T-cell (primary cell): ENCODE measurements at regions not wholly inside any gene's neighbourhood (a gene's known extent, or its start where the extent isn't known, plus 50 kb on each side); places are given as distances from the start of the nearest gene placed in this dataset.
"Not testable (repeated sequence)": the region's sequence is repeated elsewhere in the genome, so short reads cannot be mapped to it uniquely, and the experiment has no call there.

Experiments used
- ATAC-seq, 4 experiments: fragments of 200-7000 bp in 3 of 4; fragments of 150-1000 bp in 1 of 4; cut with Tn5 transposase; replicated peaks in 1 of 4; 1 replicate in 3 of 4; 2 replicates in 1 of 4; pipeline ENCODE4 v1.10.0; 2021; ENCODE audit warnings: moderate library complexity in 3 of 4, mild to moderate bottlenecking in 2 of 4, moderate number of reproducible peaks in 1 of 4
- CTCF ChIA-PET, 2 donors: fragments of 300-600 bp; sonication (Branson Sonifier 250); formaldehyde crosslinking; loops; one replicate each; lab custom pipeline; 2022; ENCODE audit warnings: antibody characterized with exemption in 2 of 2; lab: Charles Lee
- POLR2A ChIA-PET, 2 donors: fragments of 300-600 bp; sonication (Branson Sonifier 250); formaldehyde crosslinking; loops; one replicate each; lab custom pipeline; 2022; ENCODE audit warnings: antibody characterized with exemption in 2 of 2; lab: Charles Lee
- DNase-seq, 35 experiments: peaks; one replicate each; pipeline versions ENCODE4 v3.0.0 to v3.0.0-alpha.2; 2013 to 2023
- H3K27ac ChIP-seq: one replicate; pipeline ENCODE4 v1.5.1; 2013; ENCODE audit warnings: low read length
- H3K27me3 ChIP-seq, 2 experiments: replicated peaks in 1 of 2; 1 replicate in 1 of 2; 2 replicates in 1 of 2; pipeline versions ENCODE4 v1.6.1 to v1.7.0; 2013; ENCODE audit warnings: low read length in 1 of 2, mixed read lengths in 1 of 2; ENCODE audit not compliant: control insufficient read depth in 2 of 2, insufficient read depth in 2 of 2; ENCODE audit errors: extremely low read depth in 1 of 2
- H3K36me3 ChIP-seq, 2 donors: 1 replicate in 1 of 2; 2 replicates in 1 of 2; pipeline versions ENCODE4 v1.6.1 to v1.7.0; 2013; ENCODE audit warnings: low read length in 1 of 2; ENCODE audit not compliant: control insufficient read depth in 2 of 2, insufficient read depth in 1 of 2; ENCODE audit errors: extremely low read depth in 1 of 2
- H3K4me1 ChIP-seq, 2 experiments: 1 replicate in 1 of 2; 2 replicates in 1 of 2; pipeline versions ENCODE4 v1.6.1 to v1.7.0; 2013; ENCODE audit warnings: low read length in 2 of 2, mixed read lengths in 1 of 2; ENCODE audit not compliant: insufficient read depth in 2 of 2, control insufficient read depth in 1 of 2; ENCODE audit errors: extremely low read depth in 1 of 2
- H3K4me3 ChIP-seq, 2 donors: 1 replicate in 1 of 2; 2 replicates in 1 of 2; pipeline versions ENCODE4 v1.5.1 to v1.7.0; 2013; ENCODE audit warnings: mild to moderate bottlenecking in 2 of 2, low read length in 1 of 2, moderate library complexity in 1 of 2; ENCODE audit not compliant: control insufficient read depth in 1 of 2; ENCODE audit errors: extremely low read depth in 1 of 2
- H3K9me3 ChIP-seq: 2 replicates; pipeline ENCODE4 v1.7.0; 2013
- H3K27ac Mint-ChIP-seq, 2 donors: one replicate each; pipeline ENCODE4 v1.8.0; 2020 to 2021; ENCODE audit warnings: mild to moderate bottlenecking in 2 of 2, mixed read lengths in 2 of 2
- H3K27me3 Mint-ChIP-seq, 2 donors: one replicate each; pipeline ENCODE4 v1.8.0; 2021 to 2022; ENCODE audit warnings: mixed read lengths in 2 of 2
- H3K36me3 Mint-ChIP-seq: one replicate; pipeline ENCODE4 v1.8.0; 2021; ENCODE audit warnings: mixed read lengths
- H3K4me1 Mint-ChIP-seq, 3 donors: one replicate each; pipeline ENCODE4 v1.8.0; 2020 to 2022; ENCODE audit warnings: mixed read lengths in 3 of 3, mild to moderate bottlenecking in 1 of 3
- H3K4me3 Mint-ChIP-seq, 3 donors: one replicate each; pipeline ENCODE4 v1.8.0; 2020 to 2022; ENCODE audit warnings: mild to moderate bottlenecking in 3 of 3, mixed read lengths in 3 of 3, moderate library complexity in 3 of 3
- H3K9me3 Mint-ChIP-seq, 3 donors: one replicate each; pipeline ENCODE4 v1.8.0; 2020 to 2022; ENCODE audit warnings: mixed read lengths in 3 of 3
- WGBS: methylation state at CpG from one replicate; pipeline ENCODE4 v1.1.5; 2013; ENCODE audit warnings: missing lambda C conversion rate; ENCODE audit not compliant: insufficient coverage; 5-methylcytosine and 5-hydroxymethylcytosine counted together

DNA sequence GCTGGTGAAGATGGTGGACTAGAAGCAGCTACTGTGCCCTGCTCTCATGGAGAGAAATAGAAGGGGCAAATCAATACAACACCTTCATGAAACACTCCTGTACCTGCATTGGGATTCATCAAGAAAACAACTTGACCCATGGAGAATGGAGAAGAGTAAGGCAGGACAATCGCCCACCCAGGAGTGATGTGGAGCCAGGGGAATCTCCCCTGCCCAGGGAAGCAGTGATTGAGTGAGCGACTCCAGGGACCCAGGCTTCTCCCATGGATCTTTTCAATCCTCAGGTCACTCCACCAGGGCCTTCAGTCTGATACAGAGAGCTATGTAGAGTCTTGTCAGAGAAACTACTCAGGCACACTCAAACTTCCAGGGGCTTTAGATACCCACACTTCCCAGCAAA, 161.9 kb upstream of the DYRK2 start:
- Mint-ChIP-seq H3K36me3 (peaks cover 6% of the 10 kb centered on the region), H3K27ac (peak overlapping the region; percentile 65 to 75), H3K27me3 (no peaks in the 10 kb centered on the region), H3K4me3 (no peak overlapping the region), H3K9me3 (peaks cover 6 to 28% (median 13%) of the 10 kb centered on the region in 3 donors), H3K4me1 (peaks cover 43 to 44% (median 43%) of the 10 kb centered on the region in 3 donors)
- H3K36me3 ChIP-seq: no peaks in the 10 kb centered on the region
- ATAC-seq (no peak), DNase-seq (no peak)
- H3K4me3 ChIP-seq: no peak overlapping the region
- POLR2A ChIA-PET: no interaction called here
- CTCF ChIA-PET: no interaction called here
- peaks cover 0 to 3% of the 10 kb centered on the region in 2 experiments for H3K27me3 ChIP-seq
- no peak overlapping the region for H3K27ac ChIP-seq
- peaks cover 32 to 43% of the 10 kb centered on the region in 2 experiments for H3K4me1 ChIP-seq
- no CpG with 5 or more reads among the region's 2 CpGs for WGBS
- H3K9me3 ChIP-seq: no peaks in the 10 kb centered on the region

DNA sequence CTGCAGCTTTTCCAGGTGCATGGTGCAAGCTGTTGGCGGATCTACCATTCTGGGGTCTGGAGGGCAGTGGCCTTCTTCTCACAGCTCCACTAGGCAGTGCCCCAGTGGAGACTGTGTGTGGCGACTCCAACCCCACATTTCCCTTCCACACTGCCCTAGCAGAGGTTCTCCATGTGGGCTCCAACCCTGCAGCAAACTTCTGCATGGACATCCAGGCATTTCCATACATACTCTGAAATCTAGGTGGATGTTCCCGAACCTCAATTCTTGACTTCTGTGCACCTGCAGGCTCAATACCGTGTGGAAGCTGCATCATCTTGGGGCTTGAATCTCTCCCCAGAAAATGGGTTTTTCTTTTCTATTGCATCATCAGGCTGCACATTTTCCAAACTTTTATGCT, 160.2 kb upstream of the DYRK2 start:
- CTCF ChIA-PET, H3K9me3 ChIP-seq, H3K27me3 ChIP-seq, H3K4me3 ChIP-seq, ATAC-seq, DNase-seq, H3K4me3 Mint-ChIP-seq, H3K36me3 ChIP-seq, H3K27ac Mint-ChIP-seq, POLR2A ChIA-PET, H3K27me3 Mint-ChIP-seq, H3K27ac ChIP-seq: not testable (repeated sequence)
- H3K4me1 ChIP-seq: peaks cover 24 to 30% of the 10 kb centered on the region in 2 experiments
- 90% methylated on average over 3 of the region's 4 CpGs for WGBS
- Mint-ChIP-seq H3K4me1 (peaks cover 30 to 31% (median 30%) of the 10 kb centered on the region in 3 donors), H3K9me3 (peaks cover 18 to 42% (median 18%) of the 10 kb centered on the region in 3 donors), H3K36me3 (peaks cover 16% of the 10 kb centered on the region)

DNA sequence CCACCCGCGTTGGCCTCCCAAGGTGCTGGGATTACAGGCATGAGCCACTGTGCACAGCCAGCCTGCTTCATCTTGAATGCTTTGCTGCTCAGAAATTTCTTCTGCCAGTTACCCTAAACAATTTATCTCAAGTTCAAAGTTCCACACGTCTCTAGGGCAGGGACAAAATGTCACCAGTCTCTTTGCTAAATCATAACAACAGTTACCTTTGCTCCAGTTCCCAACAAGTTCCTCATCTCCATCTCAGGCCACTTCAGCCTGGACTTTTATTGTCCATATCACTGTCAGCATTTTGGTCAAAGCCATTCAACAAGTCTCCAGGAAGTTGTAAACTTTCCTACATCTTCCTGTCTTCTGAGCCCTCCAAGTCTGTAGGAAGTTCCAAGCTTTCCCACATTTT, 159.5 kb upstream of the DYRK2 start:
- WGBS: 100% methylated on average over 3 of the region's 3 CpGs
- no peak overlapping the region for H3K4me3 ChIP-seq
- Mint-ChIP-seq H3K36me3 (peaks cover 16% of the 10 kb centered on the region), H3K27ac (no peak overlapping the region), H3K27me3 (no peaks in the 10 kb centered on the region), H3K4me1 (peaks cover 23 to 24% (median 23%) of the 10 kb centered on the region in 3 donors), H3K9me3 (peaks cover 18 to 42% (median 18%) of the 10 kb centered on the region in 3 donors), H3K4me3 (no peak overlapping the region)
- peaks cover 18 to 23% of the 10 kb centered on the region in 2 experiments for H3K4me1 ChIP-seq
- no peak for ATAC-seq
- ChIA-PET POLR2A (no interaction called here), CTCF (no interaction called here)
- no peak for DNase-seq
- H3K27ac ChIP-seq: no peak overlapping the region
- H3K36me3 ChIP-seq: no peaks in the 10 kb centered on the region
- no peaks in the 10 kb centered on the region for H3K9me3 ChIP-seq
- H3K27me3 ChIP-seq: peaks cover 0 to 3% of the 10 kb centered on the region in 2 experiments

GRCh38 chr12:67496581-67496980, 152.0 kb upstream of the DYRK2 start:
- H3K27ac Mint-ChIP-seq: no peak overlapping the region
- POLR2A ChIA-PET: no interaction called here

DNA sequence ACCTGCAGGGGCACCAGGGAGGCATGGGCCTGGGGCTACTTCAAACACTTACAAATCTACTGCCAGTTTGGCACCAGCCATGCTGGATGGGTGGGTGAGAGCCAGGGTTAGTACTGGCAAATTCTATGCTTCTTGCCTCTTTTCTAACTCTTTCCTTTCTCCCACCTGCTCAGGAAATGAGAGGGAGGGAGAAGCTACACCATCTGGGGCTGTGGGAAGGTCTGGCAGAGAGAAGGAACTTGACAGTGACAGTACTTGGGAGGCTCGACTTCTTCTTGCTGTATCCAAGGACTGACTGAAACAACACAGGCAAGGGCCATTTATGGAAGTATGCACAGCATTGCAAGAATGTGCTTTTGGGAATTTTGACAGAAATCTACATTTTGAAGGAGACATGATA, 149.6 kb upstream of the DYRK2 start:
- peaks cover 27 to 31% (median 29%) of the 10 kb centered on the region in 3 donors for H3K4me1 Mint-ChIP-seq
- H3K9me3 Mint-ChIP-seq: no peaks in the 10 kb centered on the region
- Histone ChIP-seq H3K27me3 (no peaks in the 10 kb centered on the region), H3K27ac (no peak overlapping the region), H3K4me3 (no peak overlapping the region), H3K9me3 (no peaks in the 10 kb centered on the region), H3K36me3 (no peaks in the 10 kb centered on the region), H3K4me1 (peaks cover 0 to 3% of the 10 kb centered on the region in 2 experiments)
- 38% methylated on average over 1 of the region's 1 CpG for WGBS
- no peak overlapping the region for H3K4me3 Mint-ChIP-seq
- no peak overlapping the region for H3K27ac Mint-ChIP-seq
- ChIA-PET POLR2A (no interaction called here), CTCF (no interaction called here)
- DNase-seq (no peak), ATAC-seq (no peak)
- H3K36me3 Mint-ChIP-seq: no peaks in the 10 kb centered on the region
- no peaks in the 10 kb centered on the region for H3K27me3 Mint-ChIP-seq

More at GRCh38 chr12:67496581-67496980, 152.0 kb upstream of the DYRK2 start:
- no peaks in the 10 kb centered on the region for H3K27me3 ChIP-seq
- H3K4me1 ChIP-seq: peaks cover 0 to 3% of the 10 kb centered on the region in 2 experiments
- CTCF ChIA-PET: interaction anchor here in 1 of 2 donors (0.9 kb wide), 1 partner anchor 9 kb away, joined by 3 read pairs; no protein-coding TSS in a partner anchor
- no peak overlapping the region for H3K4me3 Mint-ChIP-seq
- H3K27ac ChIP-seq: no peak overlapping the region
- peaks cover 9% of the 10 kb centered on the region for H3K36me3 Mint-ChIP-seq
- WGBS: no CpG with 5 or more reads among the region's 2 CpGs
- no peak for DNase-seq
- H3K27me3 Mint-ChIP-seq: no peaks in the 10 kb centered on the region
- H3K9me3 ChIP-seq: no peaks in the 10 kb centered on the region
- H3K4me1 Mint-ChIP-seq: peaks cover 16 to 20% (median 17%) of the 10 kb centered on the region in 3 donors
- H3K9me3 Mint-ChIP-seq: peaks cover 5 to 14% (median 12%) of the 10 kb centered on the region in 3 donors
- H3K4me3 ChIP-seq: no peak overlapping the region
- no peak for ATAC-seq
- no peaks in the 10 kb centered on the region for H3K36me3 ChIP-seq

DNA sequence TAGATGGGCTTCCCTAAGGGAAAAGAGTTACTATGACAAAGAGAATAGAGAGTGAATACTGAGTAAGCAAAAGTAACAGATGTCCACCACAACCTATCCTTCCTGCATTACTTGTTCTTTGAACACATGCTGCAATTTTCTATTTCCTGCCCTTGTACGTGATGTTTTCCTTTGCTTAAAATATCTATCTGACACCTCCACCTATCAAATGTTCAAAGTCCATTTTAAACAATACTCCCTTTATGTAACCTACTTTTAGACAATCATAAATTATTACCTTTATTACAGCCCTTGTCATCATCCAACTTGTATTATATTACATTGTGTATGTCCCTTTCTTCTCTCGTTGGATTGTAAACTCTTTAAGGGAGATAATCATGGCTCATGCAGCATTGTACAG, 147.2 kb upstream of the DYRK2 start:
- Mint-ChIP-seq H3K4me3 (no peak overlapping the region), H3K36me3 (no peaks in the 10 kb centered on the region), H3K27me3 (no peaks in the 10 kb centered on the region), H3K4me1 (peaks cover 27 to 40% (median 30%) of the 10 kb centered on the region in 3 donors), H3K27ac (peak overlapping the region in 1 of 2 donors; percentile 50), H3K9me3 (no peaks in the 10 kb centered on the region)
- H3K36me3 ChIP-seq: no peaks in the 10 kb centered on the region
- WGBS: 0% methylated on average over 1 of the region's 2 CpGs
- no peaks in the 10 kb centered on the region for H3K27me3 ChIP-seq
- DNase-seq (no peak), ATAC-seq (no peak)
- H3K9me3 ChIP-seq: no peaks in the 10 kb centered on the region
- POLR2A ChIA-PET: interaction anchor here in 1 of 2 donors (0.6 kb wide), 1 partner anchor 1031 kb away, joined by 7 read pairs; no protein-coding TSS in a partner anchor
- no peak overlapping the region for H3K4me3 ChIP-seq
- no peak overlapping the region for H3K27ac ChIP-seq
- peaks cover 0 to 3% of the 10 kb centered on the region in 2 experiments for H3K4me1 ChIP-seq
- CTCF ChIA-PET: no interaction called here
